H9 (cell line): ENCODE measurements at regions not wholly inside any gene's neighbourhood (a gene's known extent, or its start where the extent isn't known, plus 50 kb on each side); places are given as distances from the start of the nearest gene placed in this dataset.

Source experiments
- DNase-seq: peaks from one replicate; pipeline ENCODE4 v3.0.0-alpha.2; 2017
- H2AFZ ChIP-seq: one replicate; pipeline ENCODE4 v1.6.1; 2013; ENCODE audit warnings: mild to moderate bottlenecking, low read length, control low read depth, moderate library complexity
- H2AK5ac ChIP-seq: 2 replicates; pipeline ENCODE4 v1.6.1; 2013; ENCODE audit warnings: low read length, control low read depth, mixed read lengths; ENCODE audit not compliant: insufficient read length
- H2BK120ac ChIP-seq: one replicate; pipeline ENCODE4 v1.6.1; 2013; ENCODE audit warnings: low read depth, mild to moderate bottlenecking, low read length, control low read depth, inconsistent platforms; ENCODE audit not compliant: poor library complexity, severe bottlenecking
- H2BK12ac ChIP-seq: 2 replicates; pipeline ENCODE4 v1.6.1; 2013; ENCODE audit warnings: low read length, control low read depth, mixed read lengths, low read depth; ENCODE audit not compliant: insufficient read length
- H2BK15ac ChIP-seq: 2 replicates; pipeline ENCODE4 v1.6.1; 2013; ENCODE audit warnings: low read depth, low read length, control low read depth
- H2BK20ac ChIP-seq: one replicate; pipeline ENCODE4 v1.6.1; 2013; ENCODE audit warnings: low read depth, mild to moderate bottlenecking, low read length, control low read depth, inconsistent platforms; ENCODE audit not compliant: poor library complexity, severe bottlenecking
- H2BK5ac ChIP-seq: 2 replicates; pipeline ENCODE4 v1.6.1; 2013; ENCODE audit warnings: low read length, control low read depth, mixed read lengths; ENCODE audit not compliant: insufficient read length
- H3K14ac ChIP-seq: 2 replicates; pipeline ENCODE4 v1.6.1; 2013; ENCODE audit warnings: low read length, control low read depth; ENCODE audit not compliant: insufficient read depth
- H3K18ac ChIP-seq: 2 replicates; pipeline ENCODE4 v1.6.1; 2013; ENCODE audit warnings: low read depth, mild to moderate bottlenecking, mixed read lengths, low read length, control low read depth; ENCODE audit not compliant: insufficient read length
- H3K23ac ChIP-seq: 2 replicates; pipeline ENCODE4 v1.6.1; 2013; ENCODE audit warnings: low read length, control low read depth, mixed read lengths, low read depth; ENCODE audit not compliant: insufficient read length
- H3K23me2 ChIP-seq: 2 replicates; pipeline ENCODE4 v1.6.1; 2013; ENCODE audit warnings: low read depth, mild to moderate bottlenecking, mixed read lengths, low read length, control low read depth; ENCODE audit not compliant: insufficient read length, poor library complexity, severe bottlenecking
- H3K27ac ChIP-seq: 2 replicates; pipeline ENCODE4 v1.5.1; 2013; ENCODE audit warnings: low read length, control low read depth, mixed read lengths, low read depth; ENCODE audit not compliant: insufficient read length
- H3K27me3 ChIP-seq: 2 replicates; pipeline ENCODE4 v1.6.1; 2013; ENCODE audit warnings: low read length, control low read depth, inconsistent platforms; ENCODE audit not compliant: insufficient read depth
- H3K4ac ChIP-seq: 2 replicates; pipeline ENCODE4 v1.6.1; 2013; ENCODE audit warnings: low read depth, mild to moderate bottlenecking, control low read depth, inconsistent platforms, low read length, moderate library complexity
- H3K4me1 ChIP-seq: 2 replicates; pipeline ENCODE4 v1.6.1; 2013; ENCODE audit warnings: low read length, control low read depth, inconsistent platforms; ENCODE audit not compliant: insufficient read depth
- H3K4me2 ChIP-seq: 2 replicates; pipeline ENCODE4 v1.6.1; 2013; ENCODE audit warnings: low read length, control low read depth, mixed read lengths; ENCODE audit not compliant: insufficient read length, insufficient read depth
- H3K56ac ChIP-seq: 2 replicates; pipeline ENCODE4 v1.6.1; 2013; ENCODE audit warnings: low read depth, mild to moderate bottlenecking, mixed read lengths, low read length, control low read depth; ENCODE audit not compliant: insufficient read length
- H3K79me1 ChIP-seq: 2 replicates; pipeline ENCODE4 v1.6.1; 2013; ENCODE audit warnings: low read depth, mild to moderate bottlenecking, moderate library complexity, low read length, control low read depth, inconsistent platforms; ENCODE audit not compliant: insufficient read depth, poor library complexity, severe bottlenecking
- H3K79me2 ChIP-seq: 2 replicates; pipeline ENCODE4 v1.6.1; 2013; ENCODE audit warnings: low read length, control low read depth, inconsistent platforms; ENCODE audit not compliant: insufficient read depth
- H3K9ac ChIP-seq: 2 replicates; pipeline ENCODE4 v1.6.1; 2013; ENCODE audit warnings: low read length, control low read depth, mixed read lengths; ENCODE audit not compliant: insufficient read length; ENCODE audit errors: extremely low read depth
- H3K9me3 ChIP-seq: one replicate; pipeline ENCODE4 v1.6.1; 2013; ENCODE audit warnings: low read depth, low read length, inconsistent platforms; ENCODE audit not compliant: control insufficient read depth
- H3T11ph ChIP-seq: one replicate; pipeline ENCODE4 v1.6.1; 2013; ENCODE audit warnings: mild to moderate bottlenecking, low read length, control low read depth, inconsistent platforms
- H4K20me1 ChIP-seq: one replicate; pipeline ENCODE4 v1.6.1; 2013; ENCODE audit not compliant: control insufficient read depth, insufficient read length, insufficient read depth
- H4K5ac ChIP-seq: 2 replicates; pipeline ENCODE4 v1.6.1; 2013; ENCODE audit warnings: low read depth, mild to moderate bottlenecking, mixed read lengths, low read length, control low read depth; ENCODE audit not compliant: insufficient read length
- H4K8ac ChIP-seq: replicated peaks from 2 replicates; pipeline ENCODE4 v1.6.1; 2013; ENCODE audit warnings: low read length, control low read depth, mixed read lengths, low read depth; ENCODE audit not compliant: insufficient read length
- H4K91ac ChIP-seq: 2 replicates; pipeline ENCODE4 v1.6.1; 2013; ENCODE audit warnings: low read depth, mild to moderate bottlenecking, moderate library complexity, mixed read lengths, low read length, control low read depth; ENCODE audit not compliant: insufficient read length
- H3K27ac Mint-ChIP-seq, 3 experiments: 2 replicates in 2 of 3; 3 replicates in 1 of 3; pipeline ENCODE4 v1.8.0; 2020 to 2021; ENCODE audit warnings: mixed read lengths in 3 of 3, mild to moderate bottlenecking in 1 of 3, moderate library complexity in 1 of 3
- H3K27me3 Mint-ChIP-seq: 2 replicates; pipeline ENCODE4 v1.8.0; 2021; ENCODE audit warnings: low read depth, mild to moderate bottlenecking, moderate library complexity, mixed read lengths
- H3K36me3 Mint-ChIP-seq, 3 experiments: 2 replicates in 2 of 3; 3 replicates in 1 of 3; pipeline ENCODE4 v1.8.0; 2020 to 2021; ENCODE audit warnings: low read depth in 3 of 3, mixed read lengths in 3 of 3; ENCODE audit not compliant: insufficient read depth in 1 of 3
- H3K4me1 Mint-ChIP-seq, 2 experiments: 2 replicates each; pipeline ENCODE4 v1.8.0; 2020; ENCODE audit warnings: mixed read lengths in 2 of 2
- H3K4me3 Mint-ChIP-seq, 2 experiments: 2 replicates in 1 of 2; 3 replicates in 1 of 2; pipeline ENCODE4 v1.8.0; 2020 to 2021; ENCODE audit warnings: mild to moderate bottlenecking in 2 of 2, mixed read lengths in 2 of 2, moderate library complexity in 1 of 2
- H3K9me3 Mint-ChIP-seq, 2 experiments: 2 replicates in 1 of 2; 3 replicates in 1 of 2; pipeline ENCODE4 v1.8.0; 2020; ENCODE audit warnings: mild to moderate bottlenecking in 2 of 2, mixed read lengths in 2 of 2, moderate library complexity in 1 of 2
- WGBS: extraction: QIAGEN DNeasy Blood & Tissue Kit; methylation state at CpG from one replicate; pipeline ENCODE4 v1.1.7; 2013; ENCODE audit warnings: missing lambda C conversion rate, low lambda C conversion rate, mixed read lengths; ENCODE audit not compliant: insufficient read length; ENCODE audit errors: extremely low coverage; 5-methylcytosine and 5-hydroxymethylcytosine counted together
- TF ChIP-seq, protein P1 (sequence below): fragments of 200-600 bp; sonication (generic); conservative IDR thresholded peaks from 3 replicates; pipeline ENCODE4 v1.8.0; 2021; ENCODE audit warnings: antibody characterized with exemption, mild to moderate bottlenecking

DNA sequence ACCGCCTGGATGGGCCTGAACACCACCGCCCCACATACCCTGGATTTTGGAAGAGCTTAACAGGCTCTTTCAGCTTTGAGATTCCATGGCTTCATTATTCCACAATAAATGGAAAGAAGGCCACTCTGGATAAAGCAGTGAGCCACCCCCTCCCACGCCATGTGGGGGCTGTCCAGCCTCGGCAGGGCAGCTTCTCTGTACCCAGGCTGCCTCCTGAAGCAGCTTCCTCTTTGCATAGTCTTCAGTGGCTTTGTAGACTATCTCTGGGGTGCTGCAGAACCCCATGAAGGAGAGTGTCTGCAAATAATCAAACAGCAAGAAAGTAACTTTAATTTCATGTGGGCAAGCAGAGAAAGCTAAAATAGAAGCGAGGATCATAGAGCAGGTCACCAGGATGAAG, 96.6 kb upstream of the NXT1 start:
- Histone ChIP-seq H3K9ac (no peak overlapping the region), H3K4me1 (no peaks in the 10 kb centered on the region; the same call in 1 of the 2 replicates), H3K27ac (no peak overlapping the region), H4K20me1 (no peaks in the 10 kb centered on the region), H4K5ac (no peak overlapping the region), H2BK120ac (no peak overlapping the region), H2BK20ac (no peak overlapping the region), H2BK5ac (no peak overlapping the region), H3K23ac (no peak overlapping the region), H2BK12ac (no peak overlapping the region), H3K27me3 (no peaks in the 10 kb centered on the region), H3K4ac (no peak overlapping the region), H2AFZ (no peak overlapping the region), H3K18ac (no peak overlapping the region), H3T11ph (no peak overlapping the region), H2AK5ac (no peak overlapping the region), H3K79me2 (no peaks in the 10 kb centered on the region), H4K91ac (no peak overlapping the region), H3K14ac (no peak overlapping the region), H4K8ac (no peak overlapping the region), H3K56ac (no peak overlapping the region), H3K23me2 (no peaks in the 10 kb centered on the region), H3K9me3 (no peaks in the 10 kb centered on the region), H3K79me1 (no peaks in the 10 kb centered on the region), H3K4me2 (no peak overlapping the region), H2BK15ac (no peak overlapping the region)
- peaks cover 2% of the 10 kb centered on the region for H3K27me3 Mint-ChIP-seq
- no peaks in the 10 kb centered on the region for H3K9me3 Mint-ChIP-seq
- WGBS: no CpG with 5 or more reads among the region's 5 CpGs
- peaks cover 5 to 26% of the 10 kb centered on the region in 2 experiments; a peak in 3 of 4 replicates for H3K4me1 Mint-ChIP-seq
- DNase-seq: no peak
- no peaks in the 10 kb centered on the region for H3K36me3 Mint-ChIP-seq
- TF ChIP-seq, protein P1, sequence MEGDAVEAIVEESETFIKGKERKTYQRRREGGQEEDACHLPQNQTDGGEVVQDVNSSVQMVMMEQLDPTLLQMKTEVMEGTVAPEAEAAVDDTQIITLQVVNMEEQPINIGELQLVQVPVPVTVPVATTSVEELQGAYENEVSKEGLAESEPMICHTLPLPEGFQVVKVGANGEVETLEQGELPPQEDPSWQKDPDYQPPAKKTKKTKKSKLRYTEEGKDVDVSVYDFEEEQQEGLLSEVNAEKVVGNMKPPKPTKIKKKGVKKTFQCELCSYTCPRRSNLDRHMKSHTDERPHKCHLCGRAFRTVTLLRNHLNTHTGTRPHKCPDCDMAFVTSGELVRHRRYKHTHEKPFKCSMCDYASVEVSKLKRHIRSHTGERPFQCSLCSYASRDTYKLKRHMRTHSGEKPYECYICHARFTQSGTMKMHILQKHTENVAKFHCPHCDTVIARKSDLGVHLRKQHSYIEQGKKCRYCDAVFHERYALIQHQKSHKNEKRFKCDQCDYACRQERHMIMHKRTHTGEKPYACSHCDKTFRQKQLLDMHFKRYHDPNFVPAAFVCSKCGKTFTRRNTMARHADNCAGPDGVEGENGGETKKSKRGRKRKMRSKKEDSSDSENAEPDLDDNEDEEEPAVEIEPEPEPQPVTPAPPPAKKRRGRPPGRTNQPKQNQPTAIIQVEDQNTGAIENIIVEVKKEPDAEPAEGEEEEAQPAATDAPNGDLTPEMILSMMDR: no peak
- H3K27ac Mint-ChIP-seq: no peak overlapping the region
- H3K4me3 Mint-ChIP-seq: no peak overlapping the region
